HG03575 (cell line): ENCODE measurements at regions not wholly inside any gene's neighbourhood (a gene's known extent, or its start where the extent isn't known, plus 50 kb on each side); places are given as distances from the start of the nearest gene placed in this dataset.

Source experiments
- ATAC-seq: cut with Tn5 transposase; IDR thresholded peaks from one replicate; pipeline ENCODE4 v1.9.1; 2021; ENCODE audit not compliant: unreplicated experiment, insufficient number of reproducible peaks, low FRiP score; ENCODE audit errors: extremely low read depth

- no peak for ATAC-seq
These were observed 185.2 kb upstream of the PITRM1 start for GRCh38 chr10:3357737-3358136.

GRCh38 chr10:3355536-3355935 lies 183.0 kb upstream of the PITRM1 start:
- ATAC-seq = no peak

GRCh38 chr10:3354174-3354900 lies 181.8 kb upstream of the PITRM1 start:
- no peak for ATAC-seq

GRCh38 chr10:3353235-3353634 lies 180.7 kb upstream of the PITRM1 start:
- ATAC-seq = no peak

DNA sequence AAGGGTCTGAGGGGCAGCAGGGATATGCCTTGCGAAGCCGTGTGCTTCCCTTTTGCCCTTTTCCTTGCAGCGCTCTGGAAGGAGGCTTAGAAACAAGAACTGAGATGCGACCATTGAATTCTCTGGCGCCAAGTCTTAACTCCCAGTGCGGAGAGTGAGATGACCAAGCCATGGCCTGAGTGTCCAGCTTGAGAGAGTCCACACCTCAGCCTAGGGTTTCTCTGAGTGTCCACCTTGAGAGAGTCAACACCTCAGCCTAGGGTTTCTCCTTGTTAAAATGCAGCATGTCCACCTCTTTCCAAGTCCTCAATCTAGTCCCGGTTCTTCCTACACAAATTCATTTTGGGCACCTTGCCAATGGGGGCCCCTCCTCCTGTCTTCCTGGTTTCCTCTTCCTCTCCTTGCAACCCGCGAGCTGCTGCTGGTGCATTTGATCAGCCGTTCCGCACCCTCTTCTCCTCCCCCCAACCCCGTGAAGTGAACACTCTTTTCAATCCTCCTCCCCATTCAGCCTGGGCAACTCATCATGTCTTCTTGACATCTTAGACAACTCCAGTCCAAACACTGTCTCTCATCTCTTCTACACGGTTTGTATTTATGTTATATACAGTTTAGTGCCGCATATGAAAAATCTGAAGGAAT lies 178.2 kb upstream of the PITRM1 start:
- ATAC-seq = no peak

GRCh38 chr10:3350205-3350604 lies 177.6 kb upstream of the PITRM1 start:
- ATAC-seq = no peak

DNA sequence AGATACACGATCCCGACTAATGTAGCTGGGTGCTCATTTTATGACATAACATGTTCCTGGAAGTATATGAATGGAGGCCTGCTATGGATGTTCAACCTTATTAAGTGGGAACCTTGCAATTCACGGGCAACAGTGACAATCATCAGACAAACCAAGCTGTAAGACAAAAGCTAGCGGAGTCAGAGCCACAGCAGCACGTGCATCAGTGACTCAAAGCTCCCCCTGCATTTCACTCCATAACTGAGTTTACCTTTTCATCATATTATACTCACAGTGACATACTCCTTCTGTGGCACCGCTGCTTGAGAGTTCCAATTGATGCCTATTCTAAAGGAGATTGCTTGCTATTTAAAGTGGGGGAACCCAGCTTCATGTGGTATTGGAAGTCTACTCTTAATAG lies 176.0 kb upstream of the PITRM1 start:
- no peak for ATAC-seq

DNA sequence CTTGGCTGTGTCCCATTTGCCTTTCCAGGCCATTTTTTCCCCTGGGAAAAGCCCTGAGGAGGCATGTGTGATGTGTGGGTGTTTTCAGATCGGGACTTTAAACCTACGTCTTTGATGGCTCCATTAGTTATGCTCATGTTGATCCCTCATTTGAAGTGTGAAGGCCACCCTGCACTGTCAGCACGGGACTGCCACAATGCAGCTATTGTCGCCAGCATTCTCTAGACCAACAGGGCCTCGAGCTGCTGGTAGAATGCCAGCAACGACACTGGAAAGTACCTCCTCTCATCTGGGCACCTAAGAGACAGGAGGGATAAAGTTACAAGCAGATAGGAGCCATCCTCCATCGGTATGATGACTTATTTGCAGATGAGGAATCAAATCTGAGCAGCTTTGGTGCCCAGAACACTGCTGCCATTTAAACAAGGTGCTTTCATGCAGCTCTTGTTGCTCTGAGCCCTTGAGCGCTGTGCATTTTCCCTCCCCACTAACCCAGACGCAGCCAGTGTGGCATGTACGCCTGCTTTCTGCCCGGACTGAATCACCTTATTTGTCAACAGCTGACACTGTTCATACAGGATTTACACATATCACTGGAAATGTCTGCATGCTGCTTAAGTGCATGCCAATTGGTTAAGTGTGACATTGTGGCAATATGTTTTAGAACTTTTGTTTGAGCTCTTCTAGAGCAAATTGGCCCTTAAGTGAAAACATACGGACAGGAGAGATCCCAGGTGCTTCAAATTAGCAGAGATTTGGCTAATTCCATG lies 175.0 kb upstream of the PITRM1 start:
- ATAC-seq = no peak

GRCh38 chr10:3346851-3347250 lies 174.3 kb upstream of the PITRM1 start:
- ATAC-seq = no peak

DNA sequence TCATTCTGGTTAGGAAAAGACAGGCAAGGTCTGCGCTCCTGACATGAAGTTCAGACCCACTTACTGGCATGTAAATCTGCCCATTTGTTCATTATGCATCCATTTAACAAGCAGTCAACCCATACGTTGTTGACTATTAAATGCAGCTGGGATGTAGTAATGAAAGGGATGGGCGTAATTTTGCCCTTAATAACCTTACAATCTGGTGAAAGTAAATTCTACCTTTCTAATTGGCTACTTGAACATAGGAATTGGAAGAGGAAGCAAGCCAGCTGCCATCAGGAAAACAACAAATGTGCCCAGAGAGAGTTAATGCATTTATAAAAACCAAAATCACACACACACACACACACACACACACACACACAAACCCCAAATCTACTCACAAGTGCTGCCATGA lies 170.2 kb upstream of the PITRM1 start:
- no peak for ATAC-seq

DNA sequence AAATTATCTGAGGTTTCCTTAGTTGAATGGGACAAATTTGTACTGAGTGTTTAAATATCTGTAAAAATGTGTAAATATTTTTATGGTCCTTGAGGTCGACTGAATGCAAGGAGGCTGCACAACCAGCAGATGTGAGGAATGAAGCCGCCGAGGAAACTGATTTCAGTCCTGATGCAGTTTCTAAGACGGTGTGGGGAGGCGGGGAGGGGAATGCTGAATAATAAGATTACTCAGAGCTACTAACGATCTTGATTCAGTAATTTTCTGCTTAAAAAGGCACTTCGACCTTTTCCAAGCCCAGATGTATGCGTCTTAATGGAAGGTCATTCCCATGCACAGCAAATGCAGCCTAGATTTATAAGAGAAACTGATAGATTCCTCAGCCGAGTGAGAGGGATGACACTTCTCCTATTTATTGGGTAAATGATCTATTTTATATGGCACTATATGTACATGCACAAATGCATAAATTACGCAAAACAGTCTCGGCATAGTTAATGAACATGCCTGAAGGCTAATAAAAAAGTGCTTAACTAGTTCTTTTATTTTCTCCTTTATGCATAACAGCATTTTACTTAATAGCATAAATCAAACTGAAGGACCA lies 167.6 kb upstream of the PITRM1 start:
- ATAC-seq = no peak

DNA sequence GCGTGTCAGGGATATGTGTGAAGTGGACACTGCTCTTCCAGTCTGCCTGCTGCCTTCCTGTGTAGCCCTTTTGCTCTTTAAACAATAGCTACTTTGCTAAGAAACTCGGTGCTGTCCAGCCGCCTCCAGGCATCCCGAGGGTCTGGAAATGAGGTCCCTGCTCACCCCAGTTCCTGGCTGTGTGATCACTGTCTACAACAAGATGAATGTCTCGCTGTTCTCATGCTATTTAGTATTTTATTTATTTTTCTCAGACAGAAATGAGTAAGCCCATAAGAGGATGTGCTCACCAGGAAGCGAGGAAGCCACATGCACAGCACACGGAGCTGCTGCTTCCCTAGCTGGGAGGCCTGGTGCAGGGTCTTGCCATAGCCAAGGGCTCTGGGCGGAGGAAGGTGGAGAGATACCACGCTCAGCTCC lies 167.0 kb upstream of the PITRM1 start:
- no peak for ATAC-seq

DNA sequence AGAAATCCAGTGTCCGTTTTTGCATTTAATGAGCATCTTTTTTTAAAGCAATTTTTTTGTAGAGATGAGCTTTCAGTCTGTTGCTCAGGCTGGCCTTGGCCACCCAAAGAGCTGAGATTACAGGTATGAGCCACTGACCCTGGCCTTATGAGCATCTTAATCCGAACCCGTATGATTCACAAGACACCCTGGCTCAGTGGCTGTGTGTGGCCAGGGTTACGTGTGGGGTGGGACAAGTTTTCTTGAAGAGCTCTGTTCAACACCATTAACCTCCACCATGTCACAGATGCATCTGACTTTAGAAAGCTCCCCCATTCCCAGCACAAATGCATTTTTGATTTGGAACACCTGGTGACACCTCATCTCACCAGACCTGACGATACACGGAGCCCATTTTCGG lies 166.5 kb upstream of the PITRM1 start:
- ATAC-seq = no peak

DNA sequence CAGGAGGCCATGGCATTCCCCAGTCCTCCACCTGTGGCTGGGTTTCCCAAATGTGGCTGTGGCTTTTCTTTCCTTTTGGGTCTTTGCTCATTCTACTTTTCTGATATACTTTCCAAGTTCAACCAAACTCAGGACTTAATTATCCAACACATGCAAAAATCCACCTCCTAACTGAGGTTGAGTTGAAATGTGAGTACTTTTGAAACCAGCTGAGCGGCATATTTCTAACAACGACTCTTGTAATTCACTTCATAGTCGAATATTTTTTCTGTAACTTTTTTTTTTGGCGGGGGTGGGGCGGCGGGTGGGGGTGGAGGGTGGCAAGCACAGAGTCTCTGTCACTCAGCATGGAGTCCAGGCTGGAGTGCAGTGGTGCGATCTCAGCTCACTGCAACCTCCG lies 165.2 kb upstream of the PITRM1 start:
- no peak for ATAC-seq

DNA sequence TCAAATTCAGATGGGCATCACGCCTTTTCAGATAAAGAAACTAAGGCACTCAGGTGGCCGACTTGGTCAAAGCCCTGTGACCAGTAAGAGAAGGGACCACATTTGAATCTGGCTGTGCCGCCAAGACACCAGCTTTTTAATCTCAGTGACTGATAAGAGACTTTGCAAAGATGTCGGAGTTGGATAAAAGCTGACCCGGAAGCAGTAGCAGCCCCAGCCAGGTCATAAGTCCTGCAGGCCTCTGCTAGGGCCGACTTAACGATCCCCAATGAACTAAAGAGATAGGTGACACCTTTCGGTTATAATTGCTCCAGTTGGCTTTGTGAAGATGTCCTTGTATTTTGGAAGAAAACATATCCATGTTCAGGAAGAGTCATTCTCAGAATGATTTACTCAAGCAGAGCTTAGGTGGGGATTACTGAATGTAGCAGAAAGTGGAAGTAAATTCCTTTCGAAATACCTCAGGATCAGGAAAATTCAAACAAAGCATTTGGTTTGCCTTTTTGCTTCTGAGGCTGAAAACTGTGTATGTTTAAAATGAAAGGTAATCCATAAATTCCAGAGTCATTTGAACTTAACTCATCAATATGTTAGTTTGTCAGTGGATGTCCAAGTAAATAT lies 164.2 kb upstream of the PITRM1 start:
- ATAC-seq = no peak

- ATAC-seq = no peak
These were observed 160.8 kb upstream of the PITRM1 start for GRCh38 chr10:3333426-3333825.

DNA sequence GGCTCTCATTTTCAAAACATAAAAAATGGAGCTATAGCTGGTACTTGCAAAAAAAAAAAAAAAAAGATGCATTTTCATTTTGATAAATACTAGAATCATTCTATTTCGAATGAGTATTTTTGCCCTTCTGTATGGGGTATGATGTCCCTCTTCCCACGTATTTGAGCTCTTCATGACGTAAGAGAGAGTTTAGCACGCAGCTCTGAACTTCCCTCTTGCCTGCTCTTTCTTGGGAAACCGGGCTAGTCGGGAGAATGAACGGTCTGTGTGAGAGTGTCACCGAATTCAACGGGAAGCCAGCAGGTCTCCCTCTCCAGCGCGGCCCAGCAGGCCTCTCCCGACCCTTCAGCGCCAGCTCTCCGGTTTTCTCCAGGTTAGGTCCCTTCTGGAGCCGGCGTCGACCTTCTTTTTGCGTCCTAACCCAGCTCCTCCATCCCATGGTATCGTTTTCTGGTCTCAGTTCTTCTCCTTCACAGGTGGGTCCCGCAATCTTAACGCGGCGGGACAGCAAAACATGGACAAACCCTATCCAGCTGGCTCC lies 159.2 kb upstream of the PITRM1 start:
- ATAC-seq = no peak

- no peak for ATAC-seq
These were observed 158.6 kb upstream of the PITRM1 start for GRCh38 chr10:3331187-3331586.

DNA sequence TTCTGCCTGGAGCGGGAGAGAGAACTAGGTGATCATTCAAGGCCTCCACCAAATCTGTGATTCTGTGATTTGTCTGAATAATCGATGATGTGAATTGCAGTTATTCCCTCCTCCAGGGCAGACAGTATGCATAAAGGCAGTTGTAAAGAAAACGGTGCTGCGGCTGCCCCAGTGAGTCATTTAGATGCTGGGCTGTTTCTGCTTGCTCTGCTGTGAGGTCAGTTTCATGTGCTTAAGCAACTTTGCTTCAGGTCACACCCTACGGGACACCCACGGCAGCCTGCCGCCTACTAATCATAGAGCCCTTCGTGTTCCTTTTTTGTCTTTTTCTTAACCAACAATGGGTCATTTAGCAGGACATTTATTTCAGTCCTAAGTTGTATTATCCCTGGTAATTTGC lies 158.1 kb upstream of the PITRM1 start:
- ATAC-seq = no peak
